Loucy (cell line): ENCODE measurements at regions not wholly inside any gene's neighbourhood (a gene's known extent, or its start where the extent isn't known, plus 50 kb on each side); places are given as distances from the start of the nearest gene placed in this dataset.
"Not testable (repeated sequence)": the region's sequence is repeated elsewhere in the genome, so short reads cannot be mapped to it uniquely, and the experiment has no call there.

Source experiments
- H2AFZ ChIP-seq: fragments of 200-600 bp; sonication (generic); 2 replicates; pipeline ENCODE4 v1.6.0; 2016; ENCODE audit warnings: antibody characterized with exemption, mild to moderate bottlenecking, low read length, moderate library complexity
- H3F3A ChIP-seq: fragments of 200-600 bp; 2 replicates; pipeline ENCODE4 v1.6.0; 2016; ENCODE audit warnings: antibody characterized with exemption, low read depth, mild to moderate bottlenecking
- H3K27me3 ChIP-seq: fragments of 200-600 bp; sonication (generic); 2 replicates; pipeline ENCODE4 v1.6.1; 2014; ENCODE audit warnings: low read length, mild to moderate bottlenecking; ENCODE audit not compliant: insufficient read depth, poor library complexity, severe bottlenecking
- H3K36me3 ChIP-seq: fragments of 200-600 bp; sonication (generic); 2 replicates; pipeline ENCODE4 v1.6.1; 2016; ENCODE audit warnings: low read length; ENCODE audit not compliant: insufficient read depth
- H3K4me1 ChIP-seq: fragments of 200-600 bp; sonication (generic); 2 replicates; pipeline ENCODE4 v1.5.1; 2014; ENCODE audit warnings: low read length, mild to moderate bottlenecking; ENCODE audit not compliant: insufficient read depth, poor library complexity, severe bottlenecking
- H3K4me2 ChIP-seq: fragments of 200-600 bp; sonication (generic); 2 replicates; pipeline ENCODE4 v1.6.0; 2014; ENCODE audit warnings: antibody characterized with exemption, low read length, low read depth, mild to moderate bottlenecking; ENCODE audit not compliant: poor library complexity, severe bottlenecking
- H3K4me3 ChIP-seq: fragments of 200-600 bp; sonication (generic); 2 replicates; pipeline ENCODE4 v1.5.1; 2014; ENCODE audit warnings: low read length, mild to moderate bottlenecking, mixed read lengths; ENCODE audit not compliant: poor library complexity, severe bottlenecking
- H3K79me2 ChIP-seq: fragments of 200-600 bp; sonication (generic); 2 replicates; pipeline ENCODE4 v1.6.1; 2014; ENCODE audit warnings: low read length; ENCODE audit not compliant: insufficient read depth
- H3K9ac ChIP-seq: fragments of 200-600 bp; sonication (generic); 2 replicates; pipeline ENCODE4 v1.6.0; 2014; ENCODE audit warnings: mild to moderate bottlenecking, low read depth, low read length, moderate library complexity; ENCODE audit not compliant: poor library complexity, severe bottlenecking
- H3K9me2 ChIP-seq: fragments of 200-600 bp; sonication (generic); replicated peaks from 2 replicates; pipeline ENCODE4 v1.6.1; 2016; ENCODE audit warnings: low read depth, low read length, mixed read lengths
- H3K9me3 ChIP-seq: fragments of 200-600 bp; sonication (generic); 2 replicates; pipeline ENCODE4 v1.6.1; 2014; ENCODE audit warnings: mild to moderate bottlenecking, antibody characterized with exemption, low read length, low read depth; ENCODE audit not compliant: insufficient read depth
- H4K20me1 ChIP-seq: fragments of 200-600 bp; sonication (generic); 2 replicates; pipeline ENCODE4 v1.6.0; 2014; ENCODE audit warnings: antibody characterized with exemption, low read length, mild to moderate bottlenecking; ENCODE audit not compliant: insufficient read depth, poor library complexity, severe bottlenecking
- EZH2phosphoT487 ChIP-seq: fragments of 200-600 bp; IDR thresholded peaks from 2 replicates; pipeline ENCODE4 v1.6.1; 2018; ENCODE audit warnings: antibody characterized with exemption, mild to moderate bottlenecking, moderate library complexity, borderline replicate concordance
- TF ChIP-seq, protein P1 (sequence below): fragments of 200-600 bp; sonication (generic); conservative IDR thresholded peaks from 2 replicates; pipeline ENCODE4 v1.5.1; 2014; ENCODE audit warnings: mild to moderate bottlenecking, antibody characterized with exemption, low read length

DNA sequence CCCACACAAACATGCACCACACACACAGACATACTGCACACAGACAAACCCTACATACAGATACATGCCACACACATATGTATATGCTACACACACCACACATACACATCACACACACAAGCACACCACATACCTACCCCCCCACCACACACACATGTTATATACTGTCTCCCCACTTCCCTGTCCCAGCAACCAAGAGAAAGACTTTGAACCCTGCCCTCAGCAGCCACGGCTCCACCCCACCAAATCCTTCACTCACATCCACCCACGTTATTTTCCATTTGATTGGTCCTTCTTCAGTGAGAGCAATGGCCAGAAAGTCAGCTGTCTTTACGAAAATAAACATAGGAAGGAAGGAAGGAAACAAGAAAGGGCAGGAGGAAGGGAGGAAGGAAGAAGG, 479.8 kb downstream of the DIRAS2 start:
- peaks cover 6% of the 10 kb centered on the region for H3F3A ChIP-seq

DNA sequence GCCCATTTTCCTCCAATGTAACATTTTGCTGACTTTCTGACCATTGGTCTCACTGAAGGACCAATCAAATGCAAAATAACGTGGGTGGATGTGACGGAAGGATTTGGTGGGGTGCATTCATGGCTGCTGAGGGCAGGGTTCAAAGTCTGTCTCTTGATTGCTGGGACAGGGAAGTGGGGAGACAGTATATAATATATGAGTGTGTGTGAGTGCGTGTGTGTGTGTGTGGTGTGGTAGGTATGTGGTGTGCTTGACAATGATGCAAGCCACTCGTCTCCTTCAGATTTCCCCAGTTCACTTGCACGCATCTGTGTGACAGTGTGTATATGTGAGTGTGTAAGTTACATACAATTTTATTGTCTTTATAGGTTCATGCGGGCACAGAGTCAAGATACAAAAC, 477.3 kb downstream of the DIRAS2 start:
- Histone ChIP-seq H3K4me1 (peaks cover 44% of the 10 kb centered on the region), H3K36me3 (no peaks in the 10 kb centered on the region), H4K20me1 (no peaks in the 10 kb centered on the region), H3K27me3 (no peaks in the 10 kb centered on the region), H3K9me2 (no peaks in the 10 kb centered on the region), H2AFZ (no peak overlapping the region), H3K4me3 (no peak overlapping the region), H3K9ac (no peak overlapping the region), H3F3A (peaks cover 6% of the 10 kb centered on the region), H3K4me2 (no peak overlapping the region), H3K79me2 (no peaks in the 10 kb centered on the region), H3K9me3 (no peaks in the 10 kb centered on the region)
- no peak for TF ChIP-seq EZH2phosphoT487

More for the DNA sequence above, 479.8 kb downstream of the DIRAS2 start:
- no peaks in the 10 kb centered on the region for H3K27me3 ChIP-seq
- TF ChIP-seq, protein P1, sequence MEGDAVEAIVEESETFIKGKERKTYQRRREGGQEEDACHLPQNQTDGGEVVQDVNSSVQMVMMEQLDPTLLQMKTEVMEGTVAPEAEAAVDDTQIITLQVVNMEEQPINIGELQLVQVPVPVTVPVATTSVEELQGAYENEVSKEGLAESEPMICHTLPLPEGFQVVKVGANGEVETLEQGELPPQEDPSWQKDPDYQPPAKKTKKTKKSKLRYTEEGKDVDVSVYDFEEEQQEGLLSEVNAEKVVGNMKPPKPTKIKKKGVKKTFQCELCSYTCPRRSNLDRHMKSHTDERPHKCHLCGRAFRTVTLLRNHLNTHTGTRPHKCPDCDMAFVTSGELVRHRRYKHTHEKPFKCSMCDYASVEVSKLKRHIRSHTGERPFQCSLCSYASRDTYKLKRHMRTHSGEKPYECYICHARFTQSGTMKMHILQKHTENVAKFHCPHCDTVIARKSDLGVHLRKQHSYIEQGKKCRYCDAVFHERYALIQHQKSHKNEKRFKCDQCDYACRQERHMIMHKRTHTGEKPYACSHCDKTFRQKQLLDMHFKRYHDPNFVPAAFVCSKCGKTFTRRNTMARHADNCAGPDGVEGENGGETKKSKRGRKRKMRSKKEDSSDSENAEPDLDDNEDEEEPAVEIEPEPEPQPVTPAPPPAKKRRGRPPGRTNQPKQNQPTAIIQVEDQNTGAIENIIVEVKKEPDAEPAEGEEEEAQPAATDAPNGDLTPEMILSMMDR: no peak
- no peak for TF ChIP-seq EZH2phosphoT487
- H3K4me3 ChIP-seq: no peak overlapping the region
- no peaks in the 10 kb centered on the region for H3K9me3 ChIP-seq
- H3K9ac ChIP-seq: no peak overlapping the region
- no peak overlapping the region for H2AFZ ChIP-seq
- no peaks in the 10 kb centered on the region for H3K79me2 ChIP-seq
- H3K36me3 ChIP-seq: no peaks in the 10 kb centered on the region
- no peaks in the 10 kb centered on the region for H3K9me2 ChIP-seq
- no peaks in the 10 kb centered on the region for H4K20me1 ChIP-seq
- H3K4me1 ChIP-seq: peaks cover 51% of the 10 kb centered on the region
- peak overlapping the region; percentile 46 for H3K4me2 ChIP-seq

DNA sequence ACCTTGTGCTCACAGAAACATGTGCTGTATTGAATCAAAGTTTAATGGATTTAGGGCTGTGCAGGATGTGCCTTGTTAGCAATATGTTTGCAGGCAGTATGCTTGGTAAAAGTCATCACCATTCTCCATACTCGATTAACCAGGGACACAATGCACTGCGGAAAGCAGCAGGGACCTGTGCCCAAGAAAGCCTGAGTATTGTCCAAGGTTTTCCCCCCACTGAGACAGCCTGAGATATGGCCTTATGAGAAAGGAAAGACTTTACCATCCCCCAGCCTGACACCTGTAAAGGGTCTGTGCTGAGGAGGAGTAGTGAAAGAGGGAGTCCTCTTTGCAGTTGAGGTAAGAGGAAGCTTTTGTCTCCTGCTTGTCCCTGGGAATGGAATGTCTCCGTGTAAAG, 476.2 kb downstream of the DIRAS2 start:
- H3K27me3 ChIP-seq, H3K79me2 ChIP-seq, H3K4me2 ChIP-seq, H3K9me3 ChIP-seq, H3K36me3 ChIP-seq, H3K9me2 ChIP-seq, H3F3A ChIP-seq, H4K20me1 ChIP-seq, H3K4me3 ChIP-seq, H3K9ac ChIP-seq: not testable (repeated sequence)
- peak overlapping the region; percentile 23; the same call in 1 of the 2 replicates for H2AFZ ChIP-seq
- H3K4me1 ChIP-seq: peaks cover 34% of the 10 kb centered on the region

DNA sequence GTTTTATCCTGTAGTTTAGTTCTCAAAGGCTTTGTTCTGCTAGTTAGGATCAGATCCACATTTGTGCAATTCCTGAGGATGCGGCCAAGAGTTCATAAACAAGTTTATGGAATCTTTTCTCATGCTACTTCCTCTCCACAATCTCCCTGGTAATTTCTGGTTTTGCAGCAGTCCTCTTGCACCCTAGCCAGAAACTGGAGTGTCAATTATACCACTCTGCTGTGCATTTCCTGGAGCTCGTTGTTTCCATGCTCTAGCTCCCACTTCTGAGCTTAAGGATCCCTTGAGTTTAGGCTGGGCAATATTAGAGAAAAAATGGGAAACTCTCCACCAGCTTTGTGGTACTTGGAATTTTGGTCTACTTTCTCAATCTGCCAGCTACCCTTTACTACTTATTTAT, 474.7 kb downstream of the DIRAS2 start:
- Histone ChIP-seq H3K4me3 (no peak overlapping the region), H3K4me1 (peaks cover 21% of the 10 kb centered on the region), H2AFZ (peak overlapping the region; percentile 69), H3F3A (no peaks in the 10 kb centered on the region), H3K36me3 (no peaks in the 10 kb centered on the region), H3K9ac (no peak overlapping the region), H3K4me2 (no peak overlapping the region), H3K9me2 (no peaks in the 10 kb centered on the region), H3K27me3 (no peaks in the 10 kb centered on the region), H3K9me3 (no peaks in the 10 kb centered on the region), H3K79me2 (no peaks in the 10 kb centered on the region), H4K20me1 (no peaks in the 10 kb centered on the region)
- no peak for TF ChIP-seq EZH2phosphoT487
- TF ChIP-seq, protein P1: no peak
